HepG2 (cell line): ENCODE measurements at regions not wholly inside any gene's neighbourhood (a gene's known extent, or its start where the extent isn't known, plus 50 kb on each side); places are given as distances from the start of the nearest gene placed in this dataset.

Experiments
- POLR2A ChIP-seq, 2 experiments: IDR thresholded peaks; 2 replicates each; pipeline ENCODE4 v1.6.1; 2011; ENCODE audit warnings: low read depth in 2 of 2, low read length in 2 of 2, mild to moderate bottlenecking in 1 of 2, moderate library complexity in 1 of 2; ENCODE audit not compliant: insufficient read depth in 1 of 2
- RXRB ChIP-seq: IDR thresholded peaks from 2 replicates; pipeline ENCODE4 v1.6.1; 2016; ENCODE audit warnings: borderline replicate concordance, missing genetic modification reagents, missing compliant biosample characterization
- SAP130 ChIP-seq: IDR thresholded peaks from 2 replicates; pipeline ENCODE4 v1.6.1; 2016; ENCODE audit warnings: low read depth
- SKIL ChIP-seq: sonication (generic); formaldehyde crosslinking; IDR thresholded peaks from 2 replicates; pipeline ENCODE4 v1.8.0; 2022; ENCODE audit warnings: missing genetic modification reagents, mild to moderate bottlenecking, moderate library complexity, borderline replicate concordance
- TAF1 ChIP-seq: sonication (generic); formaldehyde crosslinking; IDR thresholded peaks from 2 replicates; pipeline ENCODE4 v1.4.0; 2020; ENCODE audit warnings: missing genetic modification reagents
- UBTF ChIP-seq: sonication (generic); formaldehyde crosslinking; IDR thresholded peaks from 2 replicates; pipeline ENCODE4 v1.4.0; 2020; ENCODE audit warnings: mild to moderate bottlenecking, missing genetic modification reagents
- ZBED4 ChIP-seq: sonication (generic); formaldehyde crosslinking; IDR thresholded peaks from 2 replicates; pipeline ENCODE4 v1.4.0; 2020; ENCODE audit warnings: missing genetic modification reagents, borderline replicate concordance
- ZBTB44 ChIP-seq: sonication (generic); formaldehyde crosslinking; IDR thresholded peaks from 2 replicates; pipeline ENCODE4 v1.4.0; 2020; ENCODE audit warnings: missing genetic modification reagents
- ZFX ChIP-seq: sonication (generic); formaldehyde crosslinking; IDR thresholded peaks from 2 replicates; pipeline ENCODE4 v1.4.0; 2020; ENCODE audit warnings: mild to moderate bottlenecking, low read depth, missing genetic modification reagents, moderate library complexity
- ZNF292 ChIP-seq: sonication (generic); formaldehyde crosslinking; IDR thresholded peaks from 2 replicates; pipeline ENCODE4 v1.8.1; 2022; ENCODE audit warnings: mild to moderate bottlenecking, low read depth, missing genetic modification reagents, borderline replicate concordance
- ZNF33A ChIP-seq: sonication (generic); formaldehyde crosslinking; IDR thresholded peaks from 2 replicates; pipeline ENCODE4 v1.5.1; 2020; ENCODE audit warnings: missing genetic modification reagents, mild to moderate bottlenecking, moderate library complexity, borderline replicate concordance
- ZNF441 ChIP-seq: sonication (generic); formaldehyde crosslinking; IDR thresholded peaks from 2 replicates; pipeline ENCODE4 v1.7.0; 2021; ENCODE audit warnings: missing genetic modification reagents, borderline replicate concordance
- ZNF501 ChIP-seq: sonication (generic); formaldehyde crosslinking; IDR thresholded peaks from 2 replicates; pipeline ENCODE4 v1.5.1; 2020; ENCODE audit warnings: mild to moderate bottlenecking, moderate library complexity, missing genetic modification reagents
- ZNF687 ChIP-seq: sonication (generic); formaldehyde crosslinking; IDR thresholded peaks from 2 replicates; pipeline ENCODE4 v1.5.1; 2020; ENCODE audit warnings: mild to moderate bottlenecking, missing genetic modification reagents, moderate library complexity

GRCh38 chr14:89618811-89619551, 201.9 kb upstream of the FOXN3 start (continued):
- TF ChIP-seq SKIL (CRISPR knock-in tag) (no peak), UBTF (CRISPR knock-in tag) (peak; percentile 80), ZNF33A (no peak), SAP130 (CRISPR knock-in tag) (peak; percentile 46), TAF1 (CRISPR knock-in tag) (peak; percentile 38), ZFX (CRISPR knock-in tag) (peak; percentile 75), ZNF292 (peak; percentile 30; the same call in 1 of the 2 replicates), ZNF501 (CRISPR knock-in tag) (peak; percentile 47; the same call in 1 of the 2 replicates), ZBED4 (0 out of 2 replicates have a peak, but pooled peaks have one; percentile 67), POLR2A (IDR thresholded peaks at IDR 0.05; ENCODE audit: insufficient read depth in 1 of 2, low read depth in 2 of 2, low read length in 2 of 2) (peak in 1 of 2 experiments; percentile 56; a peak in 2 of 4 replicates), ZNF687 (CRISPR knock-in tag) (peak; percentile 88), ZNF441 (0 out of 2 replicates have a peak, but pooled peaks have one; percentile 61), RXRB (CRISPR knock-in tag) (no peak), ZBTB44 (CRISPR knock-in tag) (no peak)
